Type B pancreatic cell (in vitro differentiated cells): ENCODE measurements at regions not wholly inside any gene's neighbourhood (a gene's known extent, or its start where the extent isn't known, plus 50 kb on each side); places are given as distances from the start of the nearest gene placed in this dataset.
A peak's percentile ranks its signal among the peaks of the same experiment; 100 is the strongest.

Experiments
- DNase-seq: peaks from one replicate; pipeline ENCODE4 v3.0.0; 2021; ENCODE audit warnings: mixed read lengths; ENCODE audit not compliant: unreplicated experiment; ENCODE audit errors: extremely low spot score
- H3K27ac Mint-ChIP-seq: 2 replicates; pipeline ENCODE4 v1.8.0; 2021; ENCODE audit warnings: mild to moderate bottlenecking, mixed read lengths
- H3K27me3 Mint-ChIP-seq: 2 replicates; pipeline ENCODE4 v1.8.0; 2021; ENCODE audit warnings: mixed read lengths
- H3K36me3 Mint-ChIP-seq: 2 replicates; pipeline ENCODE4 v1.8.0; 2021; ENCODE audit warnings: mixed read lengths
- H3K4me1 Mint-ChIP-seq: one replicate; pipeline ENCODE4 v1.8.0; 2021; ENCODE audit warnings: mixed read lengths; ENCODE audit not compliant: unreplicated experiment
- H3K4me3 Mint-ChIP-seq: 2 replicates; pipeline ENCODE4 v1.8.0; 2021; ENCODE audit warnings: mild to moderate bottlenecking, mixed read lengths
- H3K9me3 Mint-ChIP-seq: 2 replicates; pipeline ENCODE4 v1.8.0; 2021; ENCODE audit warnings: mixed read lengths
- CTCF ChIP-seq: fragments of 200-600 bp; sonication (generic); conservative IDR thresholded peaks from 2 replicates; pipeline ENCODE4 v1.5.0; 2021; ENCODE audit warnings: antibody characterized with exemption, mild to moderate bottlenecking

- H3K9me3 Mint-ChIP-seq: no peaks in the 10 kb centered on the region
- no peak for DNase-seq
- H3K36me3 Mint-ChIP-seq: no peaks in the 10 kb centered on the region
- no peak overlapping the region for H3K27ac Mint-ChIP-seq
- TF ChIP-seq CTCF: no peak
- no peak overlapping the region for H3K4me3 Mint-ChIP-seq
- peaks cover 32% of the 10 kb centered on the region for H3K4me1 Mint-ChIP-seq
- peaks cover 6% of the 10 kb centered on the region for H3K27me3 Mint-ChIP-seq
These were observed 229.3 kb upstream of the AGAP1 start for GRCh38 chr2:235264512-235264911.

GRCh38 chr2:235265348-235265965 lies 228.4 kb upstream of the AGAP1 start:
- H3K27ac Mint-ChIP-seq: no peak overlapping the region
- DNase-seq: no peak

GRCh38 chr2:235267251-235267650 lies 226.6 kb upstream of the AGAP1 start:
- no peak for DNase-seq
- H3K4me1 Mint-ChIP-seq: peaks cover 44% of the 10 kb centered on the region
- H3K36me3 Mint-ChIP-seq: no peaks in the 10 kb centered on the region
- H3K27me3 Mint-ChIP-seq: peaks cover 6% of the 10 kb centered on the region
- H3K4me3 Mint-ChIP-seq: no peak overlapping the region
- H3K9me3 Mint-ChIP-seq: no peaks in the 10 kb centered on the region
- no peak for TF ChIP-seq CTCF
- peak overlapping the region; percentile 10 for H3K27ac Mint-ChIP-seq

More at GRCh38 chr2:235265348-235265965, 228.4 kb upstream of the AGAP1 start:
- TF ChIP-seq CTCF: no peak
- no peaks in the 10 kb centered on the region for H3K36me3 Mint-ChIP-seq
- no peaks in the 10 kb centered on the region for H3K9me3 Mint-ChIP-seq
- no peak overlapping the region for H3K4me3 Mint-ChIP-seq
- peaks cover 6% of the 10 kb centered on the region for H3K27me3 Mint-ChIP-seq
- peaks cover 39% of the 10 kb centered on the region for H3K4me1 Mint-ChIP-seq

- H3K4me3 Mint-ChIP-seq: no peak overlapping the region
- peaks cover 42% of the 10 kb centered on the region for H3K4me1 Mint-ChIP-seq
- no peak for DNase-seq
- H3K27me3 Mint-ChIP-seq: peaks cover 5% of the 10 kb centered on the region
- H3K36me3 Mint-ChIP-seq: no peaks in the 10 kb centered on the region
- H3K9me3 Mint-ChIP-seq: no peaks in the 10 kb centered on the region
- TF ChIP-seq CTCF: no peak
- no peak overlapping the region for H3K27ac Mint-ChIP-seq
These were observed 225.3 kb upstream of the AGAP1 start for GRCh38 chr2:235268535-235268934.

- no peak for DNase-seq
- H3K27ac Mint-ChIP-seq: peak overlapping the region; percentile 72
- TF ChIP-seq CTCF: no peak
These were observed 223.6 kb upstream of the AGAP1 start for GRCh38 chr2:235270291-235270690.

More at GRCh38 chr2:235270291-235270690, 223.6 kb upstream of the AGAP1 start:
- H3K4me3 Mint-ChIP-seq: peak overlapping the region; percentile 43
- peaks cover 36% of the 10 kb centered on the region for H3K4me1 Mint-ChIP-seq
- H3K27me3 Mint-ChIP-seq: peaks cover 2% of the 10 kb centered on the region
- peaks cover 8% of the 10 kb centered on the region for H3K9me3 Mint-ChIP-seq
- H3K36me3 Mint-ChIP-seq: no peaks in the 10 kb centered on the region
